Body of pancreas (tissue), 4 donors: ENCODE measurements at regions not wholly inside any gene's neighbourhood (a gene's known extent, or its start where the extent isn't known, plus 50 kb on each side); places are given as distances from the start of the nearest gene placed in this dataset.

Experiments
- CTCF ChIP-seq, 7 experiments: fragments of 450-650 bp in 4 of 7; fragments of 200-600 bp in 3 of 7; sonication (generic) in 3 of 7; IDR thresholded peaks; one replicate each; pipeline ENCODE4 v1.5.1; 2016 to 2019; ENCODE audit warnings: antibody characterized with exemption in 7 of 7
- POLR2A ChIP-seq, 3 donors: fragments of 450-650 bp; IDR thresholded peaks; one replicate each; pipeline ENCODE4 v1.6.1; 2016; ENCODE audit warnings: antibody characterized with exemption in 3 of 3, mild to moderate bottlenecking in 2 of 3

- no peak for TF ChIP-seq CTCF (IDR thresholded peaks at IDR 0.05)
- TF ChIP-seq POLR2A (IDR thresholded peaks at IDR 0.05): no peak
These were observed 131.2 kb downstream of the URB2 start for GRCh38 chr1:229757226-229757625.
